Keratinocyte (primary cell): ENCODE measurements at regions not wholly inside any gene's neighbourhood (a gene's known extent, or its start where the extent isn't known, plus 50 kb on each side); places are given as distances from the start of the nearest gene placed in this dataset.

Experiments
- CTCF ChIP-seq, 3 experiments: IDR thresholded peaks in 1 of 3; conservative IDR thresholded peaks in 1 of 3; optimal IDR thresholded peaks in 1 of 3; 2 replicates in 2 of 3; 3 replicates in 1 of 3; pipeline versions ENCODE3 to v1.5.1; 2011; ENCODE audit warnings: low read length in 3 of 3, mild to moderate bottlenecking in 3 of 3, moderate library complexity in 2 of 3, control low read depth in 1 of 3, inconsistent platforms in 1 of 3; ENCODE audit not compliant: insufficient read depth in 2 of 3; ENCODE audit errors: extremely low read depth in 1 of 3
- EZH2 ChIP-seq: IDR thresholded peaks from one replicate; pipeline ENCODE4 v1.6.1; 2012; ENCODE audit warnings: inconsistent platforms, mild to moderate bottlenecking, low read length, moderate library complexity

- no peak for TF ChIP-seq CTCF (optimal IDR thresholded peaks at IDR 0.05 in 1 of 3, IDR thresholded peaks at IDR 0.05 in 1 of 3, conservative IDR thresholded peaks at IDR 0.05 in 1 of 3; ENCODE audit: extremely low read depth in 1 of 3, insufficient read depth in 2 of 3, low read length in 3 of 3)
- no peak for TF ChIP-seq EZH2
Measured at GRCh38 chr4:135372131-135372530, 1170.5 kb upstream of the PABPC4L start.
